Gastrocnemius medialis (tissue), 4 donors: ENCODE measurements at regions not wholly inside any gene's neighbourhood (a gene's known extent, or its start where the extent isn't known, plus 50 kb on each side); places are given as distances from the start of the nearest gene placed in this dataset.

Source experiments
- ATAC-seq, 2 donors: fragments of 150-250 bp; one replicate each; pipeline ENCODE4 v1.9.1; 2016
- DNase-seq, 2 donors: peaks; one replicate each; pipeline ENCODE4 v3.0.0-alpha.2; 2019
- H3K27ac ChIP-seq, 4 donors: fragments of 200-600 bp; sonication (generic); 1 replicate in 1 of 4; 2 replicates in 3 of 4; pipeline ENCODE4 v1.5.1; 2016 to 2018; ENCODE audit warnings: mild to moderate bottlenecking in 2 of 4, moderate library complexity in 1 of 4
- H3K27me3 ChIP-seq, 3 donors: fragments of 200-600 bp; sonication (generic) in 2 of 3; 1 replicate in 1 of 3; 2 replicates in 2 of 3; pipeline versions ENCODE4 v1.5.1 to v1.6.0; 2016 to 2019; ENCODE audit warnings: mild to moderate bottlenecking in 1 of 3, moderate library complexity in 1 of 3
- H3K36me3 ChIP-seq, 2 donors: fragments of 200-600 bp; sonication (generic) in 1 of 2; one replicate each; pipeline ENCODE4 v1.5.1; 2017 to 2018
- H3K4me1 ChIP-seq, 2 donors: fragments of 200-600 bp; sonication (generic) in 1 of 2; one replicate each; pipeline ENCODE4 v1.5.1; 2016 to 2017; ENCODE audit warnings: mild to moderate bottlenecking in 2 of 2
- H3K4me3 ChIP-seq, 4 donors: fragments of 200-600 bp; sonication (generic) in 3 of 4; 1 replicate in 1 of 4; 2 replicates in 3 of 4; pipeline ENCODE4 v1.5.1; 2016 to 2019; ENCODE audit warnings: mild to moderate bottlenecking in 2 of 4
- H3K9me3 ChIP-seq, 3 donors: fragments of 200-600 bp; sonication (generic) in 2 of 3; 1 replicate in 1 of 3; 2 replicates in 2 of 3; pipeline ENCODE4 v1.5.1; 2016 to 2019
- CTCF ChIP-seq, 5 experiments: fragments of 450-650 bp in 3 of 5; fragments of 200-600 bp in 2 of 5; sonication (generic) in 2 of 5; IDR thresholded peaks in 4 of 5; conservative IDR thresholded peaks in 1 of 5; 1 replicate in 4 of 5; 2 replicates in 1 of 5; pipeline ENCODE4 v1.5.1; 2016 to 2019; ENCODE audit warnings: antibody characterized with exemption in 5 of 5, mild to moderate bottlenecking in 3 of 5, moderate library complexity in 3 of 5
- POLR2A ChIP-seq, 2 donors: fragments of 450-650 bp; IDR thresholded peaks; one replicate each; pipeline ENCODE4 v1.6.1; 2017; ENCODE audit warnings: antibody characterized with exemption in 2 of 2, mild to moderate bottlenecking in 2 of 2, moderate library complexity in 2 of 2
- in situ Hi-C, 4 donors: fragments of 200-750 bp; cut with MboI; loops; one replicate each; pipeline versions ENCODE4 v1.15.0 to v1.8.0; 2017; ENCODE audit warnings: low sequenced_read_pairs in 4 of 4
- intact Hi-C: fragments of 100-400 bp; cut with DNase I; formaldehyde crosslinking; loops from one replicate; pipeline ENCODE4 v1.15.1; 2023; ENCODE audit warnings: low total_unique reads

DNA sequence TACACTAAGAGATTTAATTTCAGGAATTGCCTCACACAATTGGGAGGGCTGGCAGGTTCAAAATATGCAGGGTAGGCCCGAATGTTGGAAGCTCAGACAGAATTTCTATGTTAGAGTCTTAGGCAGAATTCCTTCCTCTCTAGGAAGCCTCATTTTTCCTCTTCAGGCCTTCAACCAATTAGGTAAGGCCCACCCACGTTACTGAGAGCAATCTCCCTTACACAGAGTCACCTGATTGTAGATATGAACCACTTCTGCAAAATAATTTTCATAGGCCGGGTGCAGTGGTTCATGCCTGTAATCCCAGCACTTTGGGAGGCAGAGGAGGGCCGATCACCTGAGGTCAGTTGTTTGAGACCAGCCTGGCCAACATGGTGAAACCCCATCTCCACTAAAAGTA is 50.2 kb upstream of the HIVEP1 start:
- H3K27ac ChIP-seq, result no peak overlapping the region
- ATAC-seq (no peak), DNase-seq (no peak)
- H3K9me3 ChIP-seq, result no peaks in the 10 kb centered on the region
- H3K4me3 ChIP-seq, result no peak overlapping the region
- intact Hi-C loops (no loop called here), in situ Hi-C loops (no loop called here)
- TF ChIP-seq POLR2A (IDR thresholded peaks at IDR 0.05) (no peak), CTCF (IDR thresholded peaks at IDR 0.05 in 4 of 5, conservative IDR thresholded peaks at IDR 0.05 in 1 of 5) (no peak)
- H3K36me3 ChIP-seq, result no peaks in the 10 kb centered on the region
- H3K4me1 ChIP-seq, result no peaks in the 10 kb centered on the region
- no peaks in the 10 kb centered on the region for H3K27me3 ChIP-seq

GRCh38 chr6:11960909-11961779 is 51.0 kb upstream of the HIVEP1 start:
- Histone ChIP-seq H3K27ac (no peak overlapping the region), H3K4me3 (no peak overlapping the region), H3K4me1 (no peaks in the 10 kb centered on the region), H3K27me3 (no peaks in the 10 kb centered on the region), H3K36me3 (no peaks in the 10 kb centered on the region), H3K9me3 (no peaks in the 10 kb centered on the region)
- in situ Hi-C loops, result no loop called here
- intact Hi-C loops, result no loop called here
- DNase-seq (no peak), ATAC-seq (no peak)
- TF ChIP-seq CTCF (IDR thresholded peaks at IDR 0.05 in 4 of 5, conservative IDR thresholded peaks at IDR 0.05 in 1 of 5), result no peak
- TF ChIP-seq POLR2A (IDR thresholded peaks at IDR 0.05), result no peak

DNA sequence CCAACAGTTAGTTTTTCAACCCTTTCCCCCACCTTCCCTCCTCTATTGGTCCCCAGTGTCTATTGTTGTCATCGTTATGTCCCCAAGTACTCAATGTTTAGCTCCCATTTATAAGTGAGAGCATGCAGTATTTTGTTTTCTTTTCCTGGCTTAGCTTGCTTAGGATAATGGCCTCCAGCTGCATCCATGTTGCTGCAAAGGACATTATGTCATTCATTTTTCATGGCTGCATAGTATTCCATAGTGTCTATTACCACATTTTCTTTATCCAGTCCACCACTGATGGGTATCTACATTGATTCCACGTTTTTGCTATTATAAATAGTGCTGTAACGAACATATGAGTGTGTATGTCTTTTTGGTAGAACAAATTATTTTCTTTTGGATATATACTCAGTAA is 55.3 kb upstream of the HIVEP1 start:
- Histone ChIP-seq H3K27me3 (no peaks in the 10 kb centered on the region), H3K4me3 (no peak overlapping the region), H3K36me3 (no peaks in the 10 kb centered on the region), H3K27ac (no peak overlapping the region), H3K4me1 (no peaks in the 10 kb centered on the region), H3K9me3 (no peaks in the 10 kb centered on the region)
- intact Hi-C loops, result loop anchor here (10.0 kb wide), 1 partner anchor 328 kb away; no protein-coding TSS in a partner anchor
- ATAC-seq (no peak), DNase-seq (no peak)
- TF ChIP-seq POLR2A (IDR thresholded peaks at IDR 0.05), result no peak
- in situ Hi-C loops, result no loop called here

DNA sequence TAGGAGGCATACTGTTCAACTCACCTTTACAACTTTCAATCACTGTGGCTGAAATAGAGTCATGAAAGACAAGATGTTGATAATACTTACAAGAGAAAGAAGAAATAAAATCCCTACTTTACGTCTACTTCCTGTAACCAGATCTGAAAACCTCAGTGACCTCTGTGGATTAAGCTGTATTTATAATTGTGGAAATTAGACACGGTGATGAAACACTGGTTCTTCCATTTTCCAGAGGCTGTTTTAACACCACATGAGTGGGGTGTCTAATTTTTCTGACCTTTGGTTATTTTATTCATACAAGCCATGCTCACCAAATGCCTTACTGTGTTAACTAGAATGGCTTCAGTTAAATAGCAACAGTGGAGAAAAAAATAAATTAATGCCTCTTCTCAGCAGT is 58.5 kb upstream of the HIVEP1 start:
- in situ Hi-C loops (no loop called here), intact Hi-C loops (loop anchor here (10.0 kb wide), 1 partner anchor 331 kb away; no protein-coding TSS in a partner anchor)
- Histone ChIP-seq H3K4me3 (no peak overlapping the region), H3K27ac (no peak overlapping the region), H3K36me3 (no peaks in the 10 kb centered on the region), H3K4me1 (no peaks in the 10 kb centered on the region), H3K9me3 (no peaks in the 10 kb centered on the region), H3K27me3 (no peaks in the 10 kb centered on the region)
- DNase-seq, result no peak
- TF ChIP-seq POLR2A (IDR thresholded peaks at IDR 0.05) (no peak), CTCF (IDR thresholded peaks at IDR 0.05 in 4 of 5, conservative IDR thresholded peaks at IDR 0.05 in 1 of 5) (no peak)
- no peak for ATAC-seq

DNA sequence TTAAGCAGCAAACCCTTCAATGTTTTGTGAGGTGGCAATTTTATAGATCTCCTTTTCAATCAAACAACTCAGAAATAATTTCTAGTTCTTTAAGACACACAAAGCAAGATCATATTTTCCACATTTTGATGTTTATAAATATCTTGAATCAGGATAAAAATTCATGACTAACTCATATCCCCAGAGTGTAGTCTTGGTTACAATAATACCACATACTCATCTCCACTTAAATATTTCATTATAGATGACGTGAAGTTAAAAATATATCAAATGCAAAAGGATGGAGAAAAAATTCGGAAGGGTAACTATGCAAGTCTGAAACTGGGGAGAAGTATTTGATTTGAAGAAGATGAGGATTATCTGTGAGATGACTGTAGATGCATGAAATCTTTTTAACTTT is 59.8 kb upstream of the HIVEP1 start:
- DNase-seq (no peak), ATAC-seq (no peak)
- in situ Hi-C loops (no loop called here), intact Hi-C loops (loop anchor here (10.0 kb wide), 1 partner anchor 332 kb away; no protein-coding TSS in a partner anchor)
- Histone ChIP-seq H3K4me3 (no peak overlapping the region), H3K36me3 (no peaks in the 10 kb centered on the region), H3K9me3 (no peaks in the 10 kb centered on the region), H3K27ac (no peak overlapping the region), H3K4me1 (no peaks in the 10 kb centered on the region), H3K27me3 (no peaks in the 10 kb centered on the region)
- TF ChIP-seq POLR2A (IDR thresholded peaks at IDR 0.05), result no peak
- no peak for TF ChIP-seq CTCF (IDR thresholded peaks at IDR 0.05 in 4 of 5, conservative IDR thresholded peaks at IDR 0.05 in 1 of 5)
